ENCODE measurements at regions not wholly inside any gene's neighbourhood (a gene's known extent, or its start where the extent isn't known, plus 50 kb on each side); places are given as distances from the start of the nearest gene placed in this dataset.

GRCh38 chr6:44627883-44628271 is 240.4 kb downstream of the CDC5L start:
- H3K9me3 ChIP-seq (replicated peaks; ENCODE audit: low read length), result no peaks in the 10 kb centered on the region
- no peaks in the 10 kb centered on the region for H3K36me3 ChIP-seq (ENCODE audit: insufficient read depth, low read length)
- no peaks in the 10 kb centered on the region for H3K27me3 ChIP-seq (ENCODE audit: control insufficient read depth, insufficient read depth, low read length)
- H3K4me3 ChIP-seq (ENCODE audit: low read length), result no peak overlapping the region
- no peaks in the 10 kb centered on the region for H3K4me1 ChIP-seq (ENCODE audit: control insufficient read depth, insufficient read depth, low read length)
- H3K9ac ChIP-seq (ENCODE audit: low read depth, low read length), result no peak overlapping the region
- no peak overlapping the region for H3K4me2 ChIP-seq (ENCODE audit: low read length)

DNA sequence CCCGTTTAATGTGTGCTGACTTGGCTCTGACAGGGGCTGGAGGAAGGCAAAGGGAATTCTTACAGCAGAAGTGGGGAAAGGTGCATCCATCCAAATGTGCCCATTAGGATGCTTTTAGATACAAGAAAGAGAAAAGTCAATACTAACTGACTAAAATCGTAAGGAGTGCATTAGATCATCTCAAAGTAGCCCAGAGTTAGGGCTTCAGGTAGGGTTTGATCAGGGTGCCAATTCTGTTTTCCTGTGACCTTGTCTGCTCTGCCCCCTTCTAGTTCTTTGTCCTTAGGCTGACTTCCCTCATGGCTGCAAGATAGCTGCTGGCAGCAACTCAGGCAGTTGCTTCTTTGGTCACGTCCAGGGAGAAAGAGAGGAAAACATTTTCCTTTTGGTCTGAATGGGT is 240.8 kb downstream of the CDC5L start:
- no peak overlapping the region for H3K4me3 ChIP-seq (ENCODE audit: low read length)
- no peaks in the 10 kb centered on the region for H3K27me3 ChIP-seq (ENCODE audit: control insufficient read depth, insufficient read depth, low read length)
- no peak overlapping the region for H3K4me2 ChIP-seq (ENCODE audit: low read length)
- H3K9ac ChIP-seq (ENCODE audit: low read depth, low read length), result no peak overlapping the region
- no peaks in the 10 kb centered on the region for H3K36me3 ChIP-seq (ENCODE audit: insufficient read depth, low read length)
- H3K9me3 ChIP-seq (replicated peaks; ENCODE audit: low read length), result no peaks in the 10 kb centered on the region
- no peaks in the 10 kb centered on the region for H3K4me1 ChIP-seq (ENCODE audit: control insufficient read depth, insufficient read depth, low read length)

GRCh38 chr6:44629636-44630035 is 242.1 kb downstream of the CDC5L start:
- Histone ChIP-seq H3K27me3 (ENCODE audit: control insufficient read depth, insufficient read depth, low read length) (no peaks in the 10 kb centered on the region), H3K9ac (ENCODE audit: low read depth, low read length) (no peak overlapping the region), H3K4me2 (ENCODE audit: low read length) (no peak overlapping the region), H3K9me3 (replicated peaks; ENCODE audit: low read length) (no peaks in the 10 kb centered on the region), H3K36me3 (ENCODE audit: insufficient read depth, low read length) (no peaks in the 10 kb centered on the region), H3K4me1 (ENCODE audit: control insufficient read depth, insufficient read depth, low read length) (no peaks in the 10 kb centered on the region), H3K4me3 (ENCODE audit: low read length) (no peak overlapping the region)

DNA sequence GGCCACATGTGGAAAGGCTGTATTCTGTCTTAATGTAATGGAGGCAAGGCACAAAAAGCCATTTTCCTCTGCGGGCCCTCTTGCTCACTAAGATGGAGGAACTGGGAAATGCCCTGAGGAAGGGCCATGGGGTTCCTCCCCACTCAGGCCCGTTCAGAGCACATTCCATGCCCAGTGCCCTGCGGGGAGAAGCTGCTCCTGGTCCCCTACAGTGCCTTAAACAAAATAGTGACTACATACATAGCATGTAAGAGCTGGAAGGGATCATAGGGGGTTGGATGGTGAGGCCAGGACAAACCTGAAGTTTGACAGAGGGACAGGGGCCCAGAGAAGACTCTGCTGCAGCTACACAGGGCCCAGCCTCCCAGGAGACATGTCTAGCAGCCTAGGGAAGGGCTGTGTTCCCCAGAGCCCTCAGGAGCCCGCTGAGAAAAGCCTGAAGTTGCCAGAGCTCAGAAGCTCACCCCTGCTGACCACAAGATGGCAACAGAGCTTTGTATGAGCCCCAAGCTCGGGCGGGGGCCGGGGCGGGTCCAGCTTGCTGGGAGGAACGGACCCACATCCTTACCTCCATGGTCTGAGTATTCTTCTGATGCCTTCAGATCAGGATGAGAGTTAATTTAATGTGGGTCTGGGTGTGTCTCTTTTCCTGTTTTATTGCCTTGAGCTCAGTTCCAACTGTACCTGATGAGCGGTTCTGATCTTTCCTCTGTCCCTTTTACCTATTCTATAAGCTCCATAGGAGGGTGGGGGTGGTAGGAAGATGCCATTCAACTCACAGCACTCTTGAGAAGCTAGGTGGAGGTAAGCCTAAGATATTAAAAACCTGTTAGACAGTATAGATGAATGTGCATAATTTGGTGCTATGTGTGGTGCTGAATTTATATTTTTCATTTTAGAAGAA is 242.9 kb downstream of the CDC5L start:
- Histone ChIP-seq H3K4me3 (ENCODE audit: low read length) (no peak overlapping the region), H3K27me3 (ENCODE audit: control insufficient read depth, insufficient read depth, low read length) (no peaks in the 10 kb centered on the region), H3K9me3 (replicated peaks; ENCODE audit: low read length) (no peaks in the 10 kb centered on the region), H3K36me3 (ENCODE audit: insufficient read depth, low read length) (no peaks in the 10 kb centered on the region), H3K4me1 (ENCODE audit: control insufficient read depth, insufficient read depth, low read length) (no peaks in the 10 kb centered on the region), H3K9ac (ENCODE audit: low read depth, low read length) (no peak overlapping the region), H3K4me2 (ENCODE audit: low read length) (peak overlapping the region; percentile 59)

- Histone ChIP-seq H3K36me3 (ENCODE audit: insufficient read depth, low read length) (no peaks in the 10 kb centered on the region), H3K4me1 (ENCODE audit: control insufficient read depth, insufficient read depth, low read length) (no peaks in the 10 kb centered on the region), H3K9ac (ENCODE audit: low read depth, low read length) (no peak overlapping the region), H3K4me3 (ENCODE audit: low read length) (no peak overlapping the region), H3K4me2 (ENCODE audit: low read length) (no peak overlapping the region), H3K27me3 (ENCODE audit: control insufficient read depth, insufficient read depth, low read length) (peaks cover 9% of the 10 kb centered on the region), H3K9me3 (replicated peaks; ENCODE audit: low read length) (no peaks in the 10 kb centered on the region)
Observed at GRCh38 chr6:44631968-44632367, 244.5 kb downstream of the CDC5L start.

DNA sequence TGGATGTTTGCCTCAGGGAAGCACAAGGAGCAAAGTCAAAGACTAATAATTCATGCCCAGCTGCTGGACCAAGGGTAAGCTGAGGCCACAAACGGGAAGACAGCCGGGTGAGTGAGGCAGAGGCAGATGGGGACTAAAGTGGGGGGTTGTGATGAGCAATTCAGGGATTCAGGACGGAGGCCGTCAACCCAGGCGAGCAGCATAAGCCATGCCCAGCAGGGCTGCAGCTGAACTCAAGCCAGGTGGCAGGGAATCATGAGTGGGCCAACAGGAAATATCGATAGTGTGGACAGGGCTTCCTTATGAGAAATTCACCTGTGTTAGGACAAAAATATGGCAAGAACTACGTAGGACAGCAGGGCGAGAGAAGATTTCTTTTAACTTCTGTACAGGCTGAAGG is 246.8 kb downstream of the CDC5L start:
- no peak overlapping the region for H3K4me2 ChIP-seq (ENCODE audit: low read length)
- no peak overlapping the region for H3K9ac ChIP-seq (ENCODE audit: low read depth, low read length)
- no peaks in the 10 kb centered on the region for H3K36me3 ChIP-seq (ENCODE audit: insufficient read depth, low read length)
- no peaks in the 10 kb centered on the region for H3K9me3 ChIP-seq (replicated peaks; ENCODE audit: low read length)
- H3K4me1 ChIP-seq (ENCODE audit: control insufficient read depth, insufficient read depth, low read length), result no peaks in the 10 kb centered on the region
- peaks cover 9% of the 10 kb centered on the region for H3K27me3 ChIP-seq (ENCODE audit: control insufficient read depth, insufficient read depth, low read length)
- H3K4me3 ChIP-seq (ENCODE audit: low read length), result no peak overlapping the region

GRCh38 chr6:44635486-44635885 is 248.0 kb downstream of the CDC5L start:
- Histone ChIP-seq H3K4me1 (ENCODE audit: control insufficient read depth, insufficient read depth, low read length) (no peaks in the 10 kb centered on the region), H3K4me2 (ENCODE audit: low read length) (no peak overlapping the region), H3K36me3 (ENCODE audit: insufficient read depth, low read length) (no peaks in the 10 kb centered on the region), H3K27me3 (ENCODE audit: control insufficient read depth, insufficient read depth, low read length) (peaks cover 9% of the 10 kb centered on the region), H3K9ac (ENCODE audit: low read depth, low read length) (no peak overlapping the region), H3K4me3 (ENCODE audit: low read length) (no peak overlapping the region), H3K9me3 (replicated peaks; ENCODE audit: low read length) (no peaks in the 10 kb centered on the region)

GRCh38 chr6:44636561-44637248 is 249.2 kb downstream of the CDC5L start:
- Histone ChIP-seq H3K27me3 (ENCODE audit: control insufficient read depth, insufficient read depth, low read length) (peaks cover 9% of the 10 kb centered on the region), H3K36me3 (ENCODE audit: insufficient read depth, low read length) (no peaks in the 10 kb centered on the region), H3K4me2 (ENCODE audit: low read length) (no peak overlapping the region), H3K9ac (ENCODE audit: low read depth, low read length) (no peak overlapping the region), H3K4me1 (ENCODE audit: control insufficient read depth, insufficient read depth, low read length) (no peaks in the 10 kb centered on the region), H3K9me3 (replicated peaks; ENCODE audit: low read length) (no peaks in the 10 kb centered on the region), H3K4me3 (ENCODE audit: low read length) (no peak overlapping the region)

- H3K36me3 ChIP-seq (ENCODE audit: insufficient read depth, low read length), result no peaks in the 10 kb centered on the region
- no peak overlapping the region for H3K9ac ChIP-seq (ENCODE audit: low read depth, low read length)
- H3K27me3 ChIP-seq (ENCODE audit: control insufficient read depth, insufficient read depth, low read length), result no peaks in the 10 kb centered on the region
- H3K9me3 ChIP-seq (replicated peaks; ENCODE audit: low read length), result no peaks in the 10 kb centered on the region
- no peak overlapping the region for H3K4me2 ChIP-seq (ENCODE audit: low read length)
- H3K4me1 ChIP-seq (ENCODE audit: control insufficient read depth, insufficient read depth, low read length), result no peaks in the 10 kb centered on the region
- no peak overlapping the region for H3K4me3 ChIP-seq (ENCODE audit: low read length)
Observed at GRCh38 chr6:44641344-44642031, 254.0 kb downstream of the CDC5L start.

DNA sequence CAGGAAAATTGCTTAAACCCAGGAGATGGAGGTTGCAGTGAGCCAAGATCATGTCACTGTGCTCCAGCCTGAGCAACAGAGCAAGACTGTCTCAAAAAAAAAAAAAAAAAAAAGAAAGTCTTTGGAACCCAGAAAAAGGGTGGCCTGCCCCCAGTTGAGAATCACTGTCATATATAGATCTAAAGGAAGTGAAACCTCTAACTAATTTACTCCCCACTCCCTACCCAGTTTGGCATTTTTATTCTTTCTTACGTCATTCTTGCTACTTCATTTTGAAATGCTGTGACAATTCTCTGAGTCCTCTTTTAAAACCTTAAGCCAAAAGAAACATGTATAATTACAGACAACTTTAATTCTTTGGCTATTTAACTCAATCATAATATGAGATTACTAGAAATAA is 254.8 kb downstream of the CDC5L start:
- Histone ChIP-seq H3K4me1 (ENCODE audit: control insufficient read depth, insufficient read depth, low read length) (no peaks in the 10 kb centered on the region), H3K36me3 (ENCODE audit: insufficient read depth, low read length) (no peaks in the 10 kb centered on the region), H3K4me2 (ENCODE audit: low read length) (no peak overlapping the region), H3K9me3 (replicated peaks; ENCODE audit: low read length) (no peaks in the 10 kb centered on the region), H3K27me3 (ENCODE audit: control insufficient read depth, insufficient read depth, low read length) (no peaks in the 10 kb centered on the region), H3K4me3 (ENCODE audit: low read length) (no peak overlapping the region), H3K9ac (ENCODE audit: low read depth, low read length) (no peak overlapping the region)

DNA sequence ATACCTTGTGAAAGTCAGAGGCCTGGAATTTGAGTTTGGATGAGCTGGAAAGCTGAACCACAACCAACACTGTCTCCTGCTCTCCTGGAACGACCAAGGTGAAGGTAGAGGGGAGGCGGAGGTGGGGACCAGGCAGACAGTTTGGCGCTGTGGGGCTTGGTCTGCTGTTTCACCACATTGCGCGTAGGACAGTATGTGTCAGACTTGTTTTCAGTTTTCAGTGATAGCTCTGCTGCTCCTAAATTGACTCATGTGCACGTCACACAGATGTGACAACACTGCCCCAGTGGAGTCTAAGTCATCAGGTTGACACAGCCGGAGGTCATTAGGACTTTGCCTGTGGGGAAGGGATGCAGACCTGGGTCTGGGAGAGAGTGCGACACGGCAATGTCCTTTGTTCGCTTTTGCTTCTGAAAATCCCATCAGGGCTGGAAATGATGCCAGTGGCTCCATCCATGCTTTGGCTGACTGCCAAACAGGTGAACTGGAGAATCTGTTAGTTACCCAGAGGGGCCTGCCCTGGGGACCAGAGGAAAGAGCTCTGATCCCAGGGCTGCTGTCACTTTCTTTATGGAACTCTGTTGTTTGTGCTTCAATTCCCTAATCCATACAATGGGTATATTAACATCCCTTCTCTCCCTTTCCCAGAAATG is 255.5 kb downstream of the CDC5L start:
- H3K27me3 ChIP-seq (ENCODE audit: control insufficient read depth, insufficient read depth, low read length), result no peaks in the 10 kb centered on the region
- H3K9ac ChIP-seq (ENCODE audit: low read depth, low read length), result no peak overlapping the region
- H3K9me3 ChIP-seq (replicated peaks; ENCODE audit: low read length), result no peaks in the 10 kb centered on the region
- no peak overlapping the region for H3K4me2 ChIP-seq (ENCODE audit: low read length)
- H3K36me3 ChIP-seq (ENCODE audit: insufficient read depth, low read length), result no peaks in the 10 kb centered on the region
- H3K4me1 ChIP-seq (ENCODE audit: control insufficient read depth, insufficient read depth, low read length), result no peaks in the 10 kb centered on the region
- H3K4me3 ChIP-seq (ENCODE audit: low read length), result no peak overlapping the region
